ENCODE measurements at regions not wholly inside any gene's neighbourhood (a gene's known extent, or its start where the extent isn't known, plus 50 kb on each side); places are given as distances from the start of the nearest gene placed in this dataset.

DNA sequence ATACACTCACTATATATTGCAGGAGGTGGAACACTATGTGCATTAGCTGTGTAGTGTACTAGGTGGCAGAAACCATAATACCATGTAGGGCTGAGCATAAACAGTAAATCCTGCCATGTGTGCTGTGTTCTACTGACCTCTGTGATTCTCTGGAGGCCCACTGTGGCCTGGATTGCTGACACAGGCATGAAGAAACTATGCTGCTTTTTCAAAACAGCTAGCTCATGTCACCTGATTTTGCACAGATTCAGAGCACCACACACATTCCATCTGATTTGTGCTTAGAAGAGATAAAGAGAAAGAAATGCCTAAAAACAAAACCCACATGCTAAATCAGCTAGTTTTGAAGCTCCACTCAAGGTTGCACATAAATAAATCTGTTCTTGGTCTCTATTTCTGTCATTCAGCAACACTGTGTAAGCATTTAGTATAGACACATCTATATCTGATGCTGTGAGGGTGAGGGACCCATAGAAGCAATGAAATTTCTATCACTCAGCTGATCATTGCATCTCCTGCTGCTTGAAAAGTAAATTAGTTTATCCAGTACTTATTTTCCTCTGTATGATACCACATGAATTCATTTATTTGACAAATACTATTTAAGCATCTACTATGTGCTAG, 1007.7 kb upstream of the SEMA6D start:
- Histone ChIP-seq H3K27me3 (ENCODE audit: control insufficient read depth, insufficient read depth, low read length) (no peaks in the 10 kb centered on the region), H3K4me3 (ENCODE audit: insufficient read depth, low read depth, low read length) (no peak overlapping the region), H3K36me3 (replicated peaks; ENCODE audit: control insufficient read depth, insufficient read depth, low read length) (no peaks in the 10 kb centered on the region)
- DNase-seq: no peak

- Histone ChIP-seq H3K4me3 (ENCODE audit: insufficient read depth, low read depth, low read length) (no peak overlapping the region), H3K36me3 (replicated peaks; ENCODE audit: control insufficient read depth, insufficient read depth, low read length) (no peaks in the 10 kb centered on the region), H3K27me3 (ENCODE audit: control insufficient read depth, insufficient read depth, low read length) (no peaks in the 10 kb centered on the region)
- no peak for DNase-seq
Measured at GRCh38 chr15:46710401-46710960, 1006.8 kb upstream of the SEMA6D start.

- DNase-seq: no peak
- Histone ChIP-seq H3K27me3 (ENCODE audit: control insufficient read depth, insufficient read depth, low read length) (no peaks in the 10 kb centered on the region), H3K36me3 (replicated peaks; ENCODE audit: control insufficient read depth, insufficient read depth, low read length) (no peaks in the 10 kb centered on the region), H3K4me3 (ENCODE audit: insufficient read depth, low read depth, low read length) (no peak overlapping the region)
Measured at GRCh38 chr15:46713045-46713444, 1004.3 kb upstream of the SEMA6D start.

DNA sequence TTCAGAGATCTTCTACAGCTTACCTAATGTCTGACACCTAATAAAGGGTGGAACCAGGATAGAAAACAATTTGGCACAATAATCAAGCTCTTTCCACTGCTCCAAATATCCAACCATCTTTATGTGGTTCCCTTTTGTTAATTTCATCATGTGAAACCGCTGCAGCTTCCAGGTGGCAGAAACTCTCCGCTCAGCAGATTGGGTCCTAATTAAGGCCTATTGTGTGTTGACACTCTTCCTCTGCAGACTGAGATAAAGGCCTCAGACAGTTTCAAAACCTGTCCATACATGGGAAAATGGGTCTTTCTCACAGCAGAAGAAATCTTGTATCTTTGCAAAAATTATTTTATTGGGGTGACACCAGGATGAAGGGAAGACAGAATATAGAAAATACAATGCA, 1002.4 kb upstream of the SEMA6D start:
- no peaks in the 10 kb centered on the region for H3K27me3 ChIP-seq (ENCODE audit: control insufficient read depth, insufficient read depth, low read length)
- no peak overlapping the region for H3K4me3 ChIP-seq (ENCODE audit: insufficient read depth, low read depth, low read length)
- H3K36me3 ChIP-seq (replicated peaks; ENCODE audit: control insufficient read depth, insufficient read depth, low read length): no peaks in the 10 kb centered on the region
- DNase-seq: no peak

- Histone ChIP-seq H3K27me3 (ENCODE audit: control insufficient read depth, insufficient read depth, low read length) (no peaks in the 10 kb centered on the region), H3K4me3 (ENCODE audit: insufficient read depth, low read depth, low read length) (no peak overlapping the region), H3K36me3 (replicated peaks; ENCODE audit: control insufficient read depth, insufficient read depth, low read length) (no peaks in the 10 kb centered on the region)
- no peak for DNase-seq
Measured at GRCh38 chr15:46723308-46723707, 994.0 kb upstream of the SEMA6D start.

GRCh38 chr15:46732060-46732459, 985.2 kb upstream of the SEMA6D start:
- no peak for DNase-seq
- Histone ChIP-seq H3K4me3 (ENCODE audit: insufficient read depth, low read depth, low read length) (no peak overlapping the region), H3K27me3 (ENCODE audit: control insufficient read depth, insufficient read depth, low read length) (no peaks in the 10 kb centered on the region), H3K36me3 (replicated peaks; ENCODE audit: control insufficient read depth, insufficient read depth, low read length) (no peaks in the 10 kb centered on the region)

DNA sequence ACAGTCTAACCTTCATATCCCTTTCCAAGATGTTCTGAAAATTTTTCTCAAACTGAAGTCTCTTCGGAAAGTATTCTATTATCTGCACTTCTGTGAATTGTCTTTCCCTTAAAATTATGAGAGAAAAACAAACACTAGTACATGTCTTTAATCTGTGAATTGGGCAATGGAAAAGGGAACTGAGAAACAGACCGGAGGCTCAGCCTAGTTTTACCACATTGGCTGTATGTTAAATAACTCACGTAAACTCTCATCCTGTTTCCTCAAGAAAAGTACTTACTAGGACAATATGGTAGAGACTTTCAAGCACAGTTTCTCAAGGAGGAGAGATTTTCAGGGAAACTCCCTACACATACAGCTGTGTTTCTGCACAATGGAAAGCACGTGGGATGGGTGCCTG, 982.2 kb upstream of the SEMA6D start:
- no peak for DNase-seq
- Histone ChIP-seq H3K27me3 (ENCODE audit: control insufficient read depth, insufficient read depth, low read length) (no peaks in the 10 kb centered on the region), H3K36me3 (replicated peaks; ENCODE audit: control insufficient read depth, insufficient read depth, low read length) (no peaks in the 10 kb centered on the region), H3K4me3 (ENCODE audit: insufficient read depth, low read depth, low read length) (no peak overlapping the region)

GRCh38 chr15:46751303-46751702, 966.0 kb upstream of the SEMA6D start:
- no peaks in the 10 kb centered on the region for H3K27me3 ChIP-seq (ENCODE audit: control insufficient read depth, insufficient read depth, low read length)
- H3K4me3 ChIP-seq (ENCODE audit: insufficient read depth, low read depth, low read length): no peak overlapping the region
- no peak for DNase-seq
- no peaks in the 10 kb centered on the region for H3K36me3 ChIP-seq (replicated peaks; ENCODE audit: control insufficient read depth, insufficient read depth, low read length)

- Histone ChIP-seq H3K27me3 (ENCODE audit: control insufficient read depth, insufficient read depth, low read length) (no peaks in the 10 kb centered on the region), H3K36me3 (replicated peaks; ENCODE audit: control insufficient read depth, insufficient read depth, low read length) (no peaks in the 10 kb centered on the region), H3K4me3 (ENCODE audit: insufficient read depth, low read depth, low read length) (no peak overlapping the region)
- no peak for DNase-seq
Measured at GRCh38 chr15:46753946-46754345, 963.4 kb upstream of the SEMA6D start.

- H3K4me3 ChIP-seq (ENCODE audit: insufficient read depth, low read depth, low read length): no peak overlapping the region
- no peaks in the 10 kb centered on the region for H3K27me3 ChIP-seq (ENCODE audit: control insufficient read depth, insufficient read depth, low read length)
- no peak for DNase-seq
- no peaks in the 10 kb centered on the region for H3K36me3 ChIP-seq (replicated peaks; ENCODE audit: control insufficient read depth, insufficient read depth, low read length)
Measured at GRCh38 chr15:46763091-46763490, 954.2 kb upstream of the SEMA6D start.

DNA sequence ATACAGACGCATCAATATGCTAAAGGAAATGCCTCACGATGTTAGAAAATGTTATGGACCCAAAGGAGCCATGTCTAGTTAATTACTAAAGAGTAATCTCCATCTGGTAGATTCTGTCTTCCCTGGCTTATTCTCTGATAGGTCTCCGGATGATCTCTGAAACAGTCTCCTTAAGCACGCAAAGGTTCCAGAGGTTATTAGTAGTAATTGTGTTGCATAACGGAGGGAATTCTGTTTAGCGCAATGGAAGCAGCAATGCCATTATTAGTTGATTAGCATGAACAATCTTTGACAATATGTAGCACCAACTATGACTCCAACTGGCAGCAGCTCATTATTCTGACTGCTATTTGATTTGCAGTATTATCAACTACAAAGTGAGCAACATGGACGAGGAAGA, 952.5 kb upstream of the SEMA6D start:
- Histone ChIP-seq H3K4me3 (ENCODE audit: insufficient read depth, low read depth, low read length) (no peak overlapping the region), H3K27me3 (ENCODE audit: control insufficient read depth, insufficient read depth, low read length) (no peaks in the 10 kb centered on the region), H3K36me3 (replicated peaks; ENCODE audit: control insufficient read depth, insufficient read depth, low read length) (no peaks in the 10 kb centered on the region)
- no peak for DNase-seq

DNA sequence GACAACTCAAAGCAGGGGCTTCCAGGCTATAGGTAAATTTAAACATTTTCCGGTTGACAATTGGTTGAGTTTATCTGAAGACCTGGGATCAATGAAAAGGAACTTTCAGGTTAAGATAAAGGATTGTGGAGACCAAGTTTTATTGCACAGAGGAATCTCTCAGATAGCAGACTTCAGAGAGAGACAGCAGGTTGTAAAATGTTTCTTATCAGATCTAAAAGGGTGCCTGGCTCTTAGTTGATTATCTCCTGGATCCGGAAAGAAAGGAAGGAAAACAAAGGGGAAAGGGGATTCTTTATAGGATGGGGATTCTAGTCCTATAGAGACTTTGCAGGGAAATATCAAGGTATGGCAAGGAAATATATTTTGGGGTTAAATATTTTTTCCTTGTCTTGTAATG, 951.3 kb upstream of the SEMA6D start:
- no peak overlapping the region for H3K4me3 ChIP-seq (ENCODE audit: insufficient read depth, low read depth, low read length)
- H3K36me3 ChIP-seq (replicated peaks; ENCODE audit: control insufficient read depth, insufficient read depth, low read length): no peaks in the 10 kb centered on the region
- DNase-seq: no peak
- H3K27me3 ChIP-seq (ENCODE audit: control insufficient read depth, insufficient read depth, low read length): no peaks in the 10 kb centered on the region

GRCh38 chr15:46768287-46768686, 949.0 kb upstream of the SEMA6D start:
- Histone ChIP-seq H3K36me3 (replicated peaks; ENCODE audit: control insufficient read depth, insufficient read depth, low read length) (no peaks in the 10 kb centered on the region), H3K27me3 (ENCODE audit: control insufficient read depth, insufficient read depth, low read length) (no peaks in the 10 kb centered on the region), H3K4me3 (ENCODE audit: insufficient read depth, low read depth, low read length) (no peak overlapping the region)
- no peak for DNase-seq

DNA sequence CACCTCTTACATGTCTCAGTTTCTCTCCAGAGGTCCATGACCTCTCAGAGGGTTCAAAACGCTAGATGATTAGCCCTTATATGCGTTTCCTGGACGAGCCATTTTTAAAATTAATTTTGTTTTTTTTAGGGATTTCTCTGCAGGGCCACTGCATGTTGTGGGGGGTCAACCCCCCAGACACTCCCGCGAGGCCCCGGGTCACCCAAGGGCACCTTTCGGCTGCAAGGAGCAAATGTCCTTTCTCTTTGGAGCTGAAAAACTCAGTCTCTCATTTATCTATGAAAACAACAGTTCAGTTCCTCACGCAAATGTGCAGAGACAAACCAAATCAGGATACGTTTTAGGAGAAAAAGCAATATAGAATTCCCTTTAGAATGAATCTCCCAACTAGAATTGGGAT, 944.3 kb upstream of the SEMA6D start:
- Histone ChIP-seq H3K4me3 (ENCODE audit: insufficient read depth, low read depth, low read length) (no peak overlapping the region), H3K27me3 (ENCODE audit: control insufficient read depth, insufficient read depth, low read length) (no peaks in the 10 kb centered on the region), H3K36me3 (replicated peaks; ENCODE audit: control insufficient read depth, insufficient read depth, low read length) (no peaks in the 10 kb centered on the region)
- DNase-seq: no peak

DNA sequence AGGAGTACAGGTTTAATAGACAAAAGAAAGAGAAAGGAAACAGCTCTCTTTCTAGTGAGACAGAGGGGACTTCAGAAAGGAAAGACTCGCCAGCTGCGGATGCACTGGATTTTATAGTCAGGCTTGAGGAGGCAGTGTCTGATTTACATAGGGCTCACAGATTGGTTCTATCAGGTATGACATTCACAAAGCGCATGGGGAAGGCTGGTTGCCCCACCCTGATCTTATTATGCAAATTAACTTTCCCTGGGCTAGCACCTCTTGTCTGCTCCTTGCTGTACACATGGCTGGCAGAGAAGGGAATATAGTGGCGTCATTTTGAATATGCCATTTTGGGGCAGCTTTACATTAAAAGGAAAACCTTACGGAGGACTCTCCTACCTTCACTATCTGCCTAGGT, 938.4 kb upstream of the SEMA6D start:
- Histone ChIP-seq H3K4me3 (ENCODE audit: insufficient read depth, low read depth, low read length) (no peak overlapping the region), H3K36me3 (replicated peaks; ENCODE audit: control insufficient read depth, insufficient read depth, low read length) (no peaks in the 10 kb centered on the region), H3K27me3 (ENCODE audit: control insufficient read depth, insufficient read depth, low read length) (no peaks in the 10 kb centered on the region)
- no peak for DNase-seq

Data from H7 (cell line).